Fibroblast of lung (primary cell): ENCODE measurements at regions not wholly inside any gene's neighbourhood (a gene's known extent, or its start where the extent isn't known, plus 50 kb on each side); places are given as distances from the start of the nearest gene placed in this dataset.

Source experiments
- DNase-seq, 2 donors: peaks; one replicate each; pipeline versions ENCODE4 v3.0.0 to v3.0.0-alpha.2; 2010; ENCODE audit warnings: low read depth in 2 of 2
- H2AFZ ChIP-seq: 2 replicates; pipeline ENCODE4 v1.5.1; 2012; ENCODE audit warnings: low read length, control low read depth, inconsistent platforms
- H3K27ac ChIP-seq: 2 replicates; pipeline ENCODE4 v1.5.1; 2011; ENCODE audit warnings: low read length, control low read depth; ENCODE audit not compliant: insufficient read depth
- H3K27me3 ChIP-seq: 2 replicates; pipeline ENCODE4 v1.5.1; 2011; ENCODE audit warnings: mild to moderate bottlenecking, low read length; ENCODE audit not compliant: control insufficient read depth, insufficient read depth
- H3K36me3 ChIP-seq: 2 replicates; pipeline ENCODE4 v1.5.1; 2011; ENCODE audit warnings: low read length; ENCODE audit not compliant: control insufficient read depth, insufficient read depth
- H3K4me1 ChIP-seq: 2 replicates; pipeline ENCODE4 v1.5.1; 2011; ENCODE audit warnings: low read length; ENCODE audit not compliant: control insufficient read depth, insufficient read depth; ENCODE audit errors: extremely low read depth
- H3K4me2 ChIP-seq: 2 replicates; pipeline ENCODE4 v1.5.1; 2011; ENCODE audit warnings: low read length, control low read depth; ENCODE audit not compliant: insufficient read depth; ENCODE audit errors: extremely low read depth
- H3K4me3 ChIP-seq, 4 experiments: fragments of 200-600 bp in 1 of 4; sonication (generic) in 1 of 4; replicated peaks in 1 of 4; 2 replicates each; pipeline ENCODE4 v1.5.1; 2011 to 2016; ENCODE audit warnings: low read length in 4 of 4, low read depth in 3 of 4, mild to moderate bottlenecking in 3 of 4, control low read depth in 2 of 4, inconsistent platforms in 1 of 4, mixed read lengths in 1 of 4; ENCODE audit not compliant: insufficient read depth in 1 of 4; ENCODE audit errors: control extremely low read depth in 1 of 4
- H3K79me2 ChIP-seq: 2 replicates; pipeline ENCODE4 v1.5.1; 2012; ENCODE audit warnings: mild to moderate bottlenecking, low read length, inconsistent platforms; ENCODE audit not compliant: control insufficient read depth, insufficient read depth
- H3K9ac ChIP-seq: 2 replicates; pipeline ENCODE4 v1.5.1; 2011; ENCODE audit warnings: mild to moderate bottlenecking, low read length, control low read depth; ENCODE audit not compliant: insufficient read depth
- H3K9me3 ChIP-seq: 2 replicates; pipeline ENCODE4 v1.5.1; 2012; ENCODE audit warnings: low read depth, low read length; ENCODE audit not compliant: control insufficient read depth, insufficient read depth
- H4K20me1 ChIP-seq: 2 replicates; pipeline ENCODE4 v1.5.1; 2011; ENCODE audit warnings: low read length; ENCODE audit not compliant: control insufficient read depth, insufficient read depth; ENCODE audit errors: extremely low read depth
- EZH2 ChIP-seq: IDR thresholded peaks from 2 replicates; pipeline ENCODE4 v1.5.1; 2012; ENCODE audit warnings: low read length, control low read depth, mild to moderate bottlenecking; ENCODE audit errors: missing control alignments
- TF ChIP-seq, protein P1 (sequence below), 2 donors: IDR thresholded peaks in 1 of 2; conservative IDR thresholded peaks in 1 of 2; 1 replicate in 1 of 2; 2 replicates in 1 of 2; pipeline ENCODE4 v1.5.1; 2011 to 2012; ENCODE audit warnings: low read length in 2 of 2, control low read depth in 1 of 2, inconsistent platforms in 1 of 2, low read depth in 1 of 2, mild to moderate bottlenecking in 1 of 2

GRCh38 chr20:60627751-60628565 is 624.1 kb upstream of the CDH4 start:
- Histone ChIP-seq H3K27me3 (no peaks in the 10 kb centered on the region), H3K27ac (no peak overlapping the region), H3K79me2 (no peaks in the 10 kb centered on the region), H3K4me1 (no peaks in the 10 kb centered on the region), H3K9me3 (no peaks in the 10 kb centered on the region), H4K20me1 (no peaks in the 10 kb centered on the region), H3K4me2 (no peak overlapping the region), H3K4me3 (no peak overlapping the region), H3K36me3 (no peaks in the 10 kb centered on the region), H2AFZ (no peak overlapping the region), H3K9ac (no peak overlapping the region)
- no peak for TF ChIP-seq EZH2
- TF ChIP-seq, protein P1, sequence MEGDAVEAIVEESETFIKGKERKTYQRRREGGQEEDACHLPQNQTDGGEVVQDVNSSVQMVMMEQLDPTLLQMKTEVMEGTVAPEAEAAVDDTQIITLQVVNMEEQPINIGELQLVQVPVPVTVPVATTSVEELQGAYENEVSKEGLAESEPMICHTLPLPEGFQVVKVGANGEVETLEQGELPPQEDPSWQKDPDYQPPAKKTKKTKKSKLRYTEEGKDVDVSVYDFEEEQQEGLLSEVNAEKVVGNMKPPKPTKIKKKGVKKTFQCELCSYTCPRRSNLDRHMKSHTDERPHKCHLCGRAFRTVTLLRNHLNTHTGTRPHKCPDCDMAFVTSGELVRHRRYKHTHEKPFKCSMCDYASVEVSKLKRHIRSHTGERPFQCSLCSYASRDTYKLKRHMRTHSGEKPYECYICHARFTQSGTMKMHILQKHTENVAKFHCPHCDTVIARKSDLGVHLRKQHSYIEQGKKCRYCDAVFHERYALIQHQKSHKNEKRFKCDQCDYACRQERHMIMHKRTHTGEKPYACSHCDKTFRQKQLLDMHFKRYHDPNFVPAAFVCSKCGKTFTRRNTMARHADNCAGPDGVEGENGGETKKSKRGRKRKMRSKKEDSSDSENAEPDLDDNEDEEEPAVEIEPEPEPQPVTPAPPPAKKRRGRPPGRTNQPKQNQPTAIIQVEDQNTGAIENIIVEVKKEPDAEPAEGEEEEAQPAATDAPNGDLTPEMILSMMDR (conservative IDR thresholded peaks at IDR 0.05 in 1 of 2, IDR thresholded peaks at IDR 0.05 in 1 of 2; ENCODE audit: low read depth in 1 of 2, low read length in 2 of 2) = no peak
- DNase-seq = no peak

DNA sequence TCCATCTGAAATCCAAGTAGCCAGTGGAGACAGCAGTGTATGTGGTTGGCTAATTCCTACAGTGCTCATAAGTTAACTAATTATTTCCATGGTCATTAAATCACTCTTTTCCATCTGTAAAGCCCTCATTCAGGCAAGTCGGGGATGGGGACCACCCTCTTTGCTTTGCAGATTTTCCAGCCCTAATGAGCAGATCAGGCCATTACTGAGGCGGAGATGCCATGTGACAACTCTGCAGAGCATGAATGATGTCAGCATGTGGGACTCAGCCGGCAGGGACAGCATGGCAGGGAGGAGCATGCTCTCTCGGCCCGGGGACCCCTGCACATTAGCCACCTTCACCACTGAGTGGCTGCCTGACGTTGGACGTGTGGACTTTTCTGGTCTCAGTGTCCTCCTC is 623.3 kb upstream of the CDH4 start:
- H3K4me1 ChIP-seq = no peaks in the 10 kb centered on the region
- H3K9me3 ChIP-seq = no peaks in the 10 kb centered on the region
- no peak overlapping the region for H2AFZ ChIP-seq
- H3K36me3 ChIP-seq = no peaks in the 10 kb centered on the region
- TF ChIP-seq, protein P1 (conservative IDR thresholded peaks at IDR 0.05 in 1 of 2, IDR thresholded peaks at IDR 0.05 in 1 of 2; ENCODE audit: low read depth in 1 of 2, low read length in 2 of 2) = no peak
- TF ChIP-seq EZH2 = no peak
- H3K27ac ChIP-seq = no peak overlapping the region
- H3K27me3 ChIP-seq = no peaks in the 10 kb centered on the region
- DNase-seq = no peak
- no peaks in the 10 kb centered on the region for H4K20me1 ChIP-seq
- H3K79me2 ChIP-seq = no peaks in the 10 kb centered on the region
- H3K4me2 ChIP-seq = no peak overlapping the region
- no peak overlapping the region for H3K4me3 ChIP-seq
- H3K9ac ChIP-seq = no peak overlapping the region

GRCh38 chr20:60629206-60629605 is 622.9 kb upstream of the CDH4 start:
- Histone ChIP-seq H3K79me2 (no peaks in the 10 kb centered on the region), H3K36me3 (no peaks in the 10 kb centered on the region), H3K4me3 (no peak overlapping the region), H2AFZ (no peak overlapping the region), H3K9ac (no peak overlapping the region), H3K27me3 (no peaks in the 10 kb centered on the region), H4K20me1 (no peaks in the 10 kb centered on the region), H3K27ac (no peak overlapping the region), H3K9me3 (no peaks in the 10 kb centered on the region), H3K4me1 (no peaks in the 10 kb centered on the region), H3K4me2 (no peak overlapping the region)
- TF ChIP-seq EZH2 = no peak
- TF ChIP-seq, protein P1 (conservative IDR thresholded peaks at IDR 0.05 in 1 of 2, IDR thresholded peaks at IDR 0.05 in 1 of 2; ENCODE audit: low read depth in 1 of 2, low read length in 2 of 2) = no peak
- no peak for DNase-seq
